ENCODE measurements at regions not wholly inside any gene's neighbourhood (a gene's known extent, or its start where the extent isn't known, plus 50 kb on each side); places are given as distances from the start of the nearest gene placed in this dataset.
"Not testable (repeated sequence)": the region's sequence is repeated elsewhere in the genome, so short reads cannot be mapped to it uniquely, and the experiment has no call there.

GRCh38 chr1:82387012-82387366, 586.3 kb downstream of the ADGRL2 start:
- H3K9me3 ChIP-seq (ENCODE audit: control insufficient read depth in 2 of 2, low read length in 2 of 2), result no peaks in the 10 kb centered on the region
- H3K4me3 ChIP-seq (ENCODE audit: low read length in 2 of 2), result no peak overlapping the region

GRCh38 chr1:82386365-82387011, 585.8 kb downstream of the ADGRL2 start:
- no peaks in the 10 kb centered on the region for H3K4me1 ChIP-seq (ENCODE audit: control insufficient read depth, insufficient read depth, low read length)
- no peaks in the 10 kb centered on the region for H3K27me3 ChIP-seq (ENCODE audit: control insufficient read depth in 1 of 2, insufficient read depth in 2 of 2, low read length in 2 of 2)
- no peaks in the 10 kb centered on the region for H3K9me3 ChIP-seq (ENCODE audit: control insufficient read depth in 2 of 2, low read length in 2 of 2)
- H3K36me3 ChIP-seq (ENCODE audit: control insufficient read depth in 2 of 2, insufficient read depth in 2 of 2, low read length in 2 of 2), result no peaks in the 10 kb centered on the region
- H3K4me3 ChIP-seq (ENCODE audit: low read length in 2 of 2), result no peak overlapping the region
- no peak overlapping the region for H3K27ac ChIP-seq (ENCODE audit: low read length)
- no peak overlapping the region for H3K9ac ChIP-seq (ENCODE audit: low read length in 2 of 2)

More at GRCh38 chr1:82387012-82387366, 586.3 kb downstream of the ADGRL2 start:
- H3K4me1 ChIP-seq (ENCODE audit: control insufficient read depth, insufficient read depth, low read length), result no peaks in the 10 kb centered on the region
- H3K27ac ChIP-seq (ENCODE audit: low read length), result no peak overlapping the region
- H3K36me3 ChIP-seq (ENCODE audit: control insufficient read depth in 2 of 2, insufficient read depth in 2 of 2, low read length in 2 of 2), result no peaks in the 10 kb centered on the region
- no peak overlapping the region for H3K9ac ChIP-seq (ENCODE audit: low read length in 2 of 2)
- H3K27me3 ChIP-seq (ENCODE audit: control insufficient read depth in 1 of 2, insufficient read depth in 2 of 2, low read length in 2 of 2), result no peaks in the 10 kb centered on the region

GRCh38 chr1:82384776-82385175, 584.0 kb downstream of the ADGRL2 start:
- Histone ChIP-seq H3K36me3 (ENCODE audit: control insufficient read depth in 2 of 2, insufficient read depth in 2 of 2, low read length in 2 of 2) (no peaks in the 10 kb centered on the region), H3K9me3 (ENCODE audit: control insufficient read depth in 2 of 2, low read length in 2 of 2) (no peaks in the 10 kb centered on the region), H3K27me3 (ENCODE audit: control insufficient read depth in 1 of 2, insufficient read depth in 2 of 2, low read length in 2 of 2) (no peaks in the 10 kb centered on the region), H3K9ac (ENCODE audit: low read length in 2 of 2) (no peak overlapping the region), H3K4me1 (ENCODE audit: control insufficient read depth, insufficient read depth, low read length) (no peaks in the 10 kb centered on the region), H3K27ac (ENCODE audit: low read length) (no peak overlapping the region), H3K4me3 (ENCODE audit: low read length in 2 of 2) (no peak overlapping the region)

GRCh38 chr1:82377201-82377884, 576.6 kb downstream of the ADGRL2 start:
- H3K4me3 ChIP-seq (ENCODE audit: low read length in 2 of 2), result no peak overlapping the region
- no peaks in the 10 kb centered on the region for H3K27me3 ChIP-seq (ENCODE audit: control insufficient read depth in 1 of 2, insufficient read depth in 2 of 2, low read length in 2 of 2)
- no peak overlapping the region for H3K9ac ChIP-seq (ENCODE audit: low read length in 2 of 2)
- H3K9me3 ChIP-seq (ENCODE audit: control insufficient read depth in 2 of 2, low read length in 2 of 2), result peaks cover 0 to 4% of the 10 kb centered on the region in 2 donors
- no peaks in the 10 kb centered on the region for H3K4me1 ChIP-seq (ENCODE audit: control insufficient read depth, insufficient read depth, low read length)
- no peaks in the 10 kb centered on the region for H3K36me3 ChIP-seq (ENCODE audit: control insufficient read depth in 2 of 2, insufficient read depth in 2 of 2, low read length in 2 of 2)
- no peak overlapping the region for H3K27ac ChIP-seq (ENCODE audit: low read length)

GRCh38 chr1:82373710-82374109, 573.0 kb downstream of the ADGRL2 start:
- H3K4me1 ChIP-seq (ENCODE audit: control insufficient read depth, insufficient read depth, low read length), result no peaks in the 10 kb centered on the region
- no peaks in the 10 kb centered on the region for H3K36me3 ChIP-seq (ENCODE audit: control insufficient read depth in 2 of 2, insufficient read depth in 2 of 2, low read length in 2 of 2)
- no peak overlapping the region for H3K9ac ChIP-seq (ENCODE audit: low read length in 2 of 2)
- peaks cover 0 to 4% of the 10 kb centered on the region in 2 donors for H3K9me3 ChIP-seq (ENCODE audit: control insufficient read depth in 2 of 2, low read length in 2 of 2)
- no peak overlapping the region for H3K4me3 ChIP-seq (ENCODE audit: low read length in 2 of 2)
- no peak overlapping the region for H3K27ac ChIP-seq (ENCODE audit: low read length)
- no peaks in the 10 kb centered on the region for H3K27me3 ChIP-seq (ENCODE audit: control insufficient read depth in 1 of 2, insufficient read depth in 2 of 2, low read length in 2 of 2)

- no peak overlapping the region for H3K4me3 ChIP-seq (ENCODE audit: low read length in 2 of 2)
- H3K9ac ChIP-seq (ENCODE audit: low read length in 2 of 2), result no peak overlapping the region
- H3K4me1 ChIP-seq (ENCODE audit: control insufficient read depth, insufficient read depth, low read length), result no peaks in the 10 kb centered on the region
- H3K27me3 ChIP-seq (ENCODE audit: control insufficient read depth in 1 of 2, insufficient read depth in 2 of 2, low read length in 2 of 2), result no peaks in the 10 kb centered on the region
- peaks cover 0 to 4% of the 10 kb centered on the region in 2 donors for H3K9me3 ChIP-seq (ENCODE audit: control insufficient read depth in 2 of 2, low read length in 2 of 2)
- no peak overlapping the region for H3K27ac ChIP-seq (ENCODE audit: low read length)
- no peaks in the 10 kb centered on the region for H3K36me3 ChIP-seq (ENCODE audit: control insufficient read depth in 2 of 2, insufficient read depth in 2 of 2, low read length in 2 of 2)
These were observed 571.2 kb downstream of the ADGRL2 start for GRCh38 chr1:82371844-82372498.

- H3K4me1 ChIP-seq (ENCODE audit: control insufficient read depth, insufficient read depth, low read length), result no peaks in the 10 kb centered on the region
- no peak overlapping the region for H3K27ac ChIP-seq (ENCODE audit: low read length)
- H3K4me3 ChIP-seq (ENCODE audit: low read length in 2 of 2), result no peak overlapping the region
These were observed 566.7 kb downstream of the ADGRL2 start for GRCh38 chr1:82367456-82367855.

GRCh38 chr1:82366689-82367088, 566.0 kb downstream of the ADGRL2 start:
- Histone ChIP-seq H3K9ac (ENCODE audit: low read length in 2 of 2) (no peak overlapping the region), H3K9me3 (ENCODE audit: control insufficient read depth in 2 of 2, low read length in 2 of 2) (no peaks in the 10 kb centered on the region)

More at GRCh38 chr1:82367456-82367855, 566.7 kb downstream of the ADGRL2 start:
- Histone ChIP-seq H3K9ac (ENCODE audit: low read length in 2 of 2) (no peak overlapping the region), H3K9me3 (ENCODE audit: control insufficient read depth in 2 of 2, low read length in 2 of 2) (no peaks in the 10 kb centered on the region), H3K27me3 (ENCODE audit: control insufficient read depth in 1 of 2, insufficient read depth in 2 of 2, low read length in 2 of 2) (no peaks in the 10 kb centered on the region), H3K36me3 (ENCODE audit: control insufficient read depth in 2 of 2, insufficient read depth in 2 of 2, low read length in 2 of 2) (no peaks in the 10 kb centered on the region)

GRCh38 chr1:82359541-82359940, 558.8 kb downstream of the ADGRL2 start:
- H3K27me3 ChIP-seq (ENCODE audit: control insufficient read depth in 1 of 2, insufficient read depth in 2 of 2, low read length in 2 of 2); H3K36me3 ChIP-seq (ENCODE audit: control insufficient read depth in 2 of 2, insufficient read depth in 2 of 2, low read length in 2 of 2); H3K27ac ChIP-seq (ENCODE audit: low read length); H3K4me3 ChIP-seq (ENCODE audit: low read length in 2 of 2); H3K9ac ChIP-seq (ENCODE audit: low read length in 2 of 2); H3K4me1 ChIP-seq (ENCODE audit: control insufficient read depth, insufficient read depth, low read length); H3K9me3 ChIP-seq (ENCODE audit: control insufficient read depth in 2 of 2, low read length in 2 of 2): not testable (repeated sequence)

More at GRCh38 chr1:82366689-82367088, 566.0 kb downstream of the ADGRL2 start:
- Histone ChIP-seq H3K36me3 (ENCODE audit: control insufficient read depth in 2 of 2, insufficient read depth in 2 of 2, low read length in 2 of 2) (no peaks in the 10 kb centered on the region), H3K27me3 (ENCODE audit: control insufficient read depth in 1 of 2, insufficient read depth in 2 of 2, low read length in 2 of 2) (no peaks in the 10 kb centered on the region), H3K4me3 (ENCODE audit: low read length in 2 of 2) (no peak overlapping the region), H3K27ac (ENCODE audit: low read length) (no peak overlapping the region), H3K4me1 (ENCODE audit: control insufficient read depth, insufficient read depth, low read length) (no peaks in the 10 kb centered on the region)

- not testable (repeated sequence) for H3K27ac ChIP-seq (ENCODE audit: low read length); H3K4me3 ChIP-seq (ENCODE audit: low read length in 2 of 2); H3K27me3 ChIP-seq (ENCODE audit: control insufficient read depth in 1 of 2, insufficient read depth in 2 of 2, low read length in 2 of 2); H3K4me1 ChIP-seq (ENCODE audit: control insufficient read depth, insufficient read depth, low read length); H3K9me3 ChIP-seq (ENCODE audit: control insufficient read depth in 2 of 2, low read length in 2 of 2); H3K36me3 ChIP-seq (ENCODE audit: control insufficient read depth in 2 of 2, insufficient read depth in 2 of 2, low read length in 2 of 2); H3K9ac ChIP-seq (ENCODE audit: low read length in 2 of 2)
These were observed 558.0 kb downstream of the ADGRL2 start for GRCh38 chr1:82358706-82359105.

GRCh38 chr1:82354546-82354945, 553.8 kb downstream of the ADGRL2 start:
- not testable (repeated sequence) for H3K4me3 ChIP-seq (ENCODE audit: low read length in 2 of 2); H3K4me1 ChIP-seq (ENCODE audit: control insufficient read depth, insufficient read depth, low read length); H3K9me3 ChIP-seq (ENCODE audit: control insufficient read depth in 2 of 2, low read length in 2 of 2); H3K36me3 ChIP-seq (ENCODE audit: control insufficient read depth in 2 of 2, insufficient read depth in 2 of 2, low read length in 2 of 2); H3K27ac ChIP-seq (ENCODE audit: low read length); H3K27me3 ChIP-seq (ENCODE audit: control insufficient read depth in 1 of 2, insufficient read depth in 2 of 2, low read length in 2 of 2); H3K9ac ChIP-seq (ENCODE audit: low read length in 2 of 2)

Measured in stomach smooth muscle (tissue), 2 donors.